HEK293T (cell line): ENCODE measurements at regions not wholly inside any gene's neighbourhood (a gene's known extent, or its start where the extent isn't known, plus 50 kb on each side); places are given as distances from the start of the nearest gene placed in this dataset.

Experiments
- ARNT ChIP-seq: fragments of 450-650 bp; IDR thresholded peaks from 2 replicates; pipeline ENCODE4 v1.6.1; 2017; ENCODE audit warnings: mild to moderate bottlenecking
- BHLHE40 ChIP-seq: fragments of 450-650 bp; IDR thresholded peaks from 2 replicates; pipeline ENCODE4 v1.6.1; 2016; ENCODE audit warnings: mild to moderate bottlenecking, moderate library complexity, borderline replicate concordance
- CTBP1 ChIP-seq: fragments of 450-650 bp; IDR thresholded peaks from 2 replicates; pipeline ENCODE4 v1.6.1; 2016; ENCODE audit warnings: borderline replicate concordance
- ELF4 ChIP-seq: fragments of 450-650 bp; IDR thresholded peaks from 2 replicates; pipeline ENCODE4 v1.6.1; 2017; ENCODE audit warnings: antibody characterized with exemption
- FOXA1 ChIP-seq: fragments of 450-650 bp; IDR thresholded peaks from 2 replicates; pipeline ENCODE4 v1.6.1; 2016; ENCODE audit warnings: mild to moderate bottlenecking
- FOXK2 ChIP-seq: fragments of 450-650 bp; IDR thresholded peaks from 2 replicates; pipeline ENCODE4 v1.6.1; 2016; ENCODE audit warnings: mild to moderate bottlenecking
- FOXM1 ChIP-seq: fragments of 450-650 bp; IDR thresholded peaks from 2 replicates; pipeline ENCODE4 v1.6.1; 2017; ENCODE audit warnings: mild to moderate bottlenecking, borderline replicate concordance
- L3MBTL2 ChIP-seq: fragments of 450-650 bp; conservative IDR thresholded peaks from 2 replicates; pipeline ENCODE4 v1.6.1; 2016; ENCODE audit warnings: mild to moderate bottlenecking
- NFRKB ChIP-seq: fragments of 450-650 bp; IDR thresholded peaks from 2 replicates; pipeline ENCODE4 v1.6.1; 2016; ENCODE audit warnings: mild to moderate bottlenecking, moderate library complexity
- SP1 ChIP-seq: fragments of 450-650 bp; IDR thresholded peaks from 2 replicates; pipeline ENCODE4 v1.6.1; 2017
- SUZ12 ChIP-seq: fragments of 450-650 bp; IDR thresholded peaks from 2 replicates; pipeline ENCODE4 v1.6.1; 2016; ENCODE audit warnings: mild to moderate bottlenecking
- TARDBP ChIP-seq: fragments of 450-650 bp; IDR thresholded peaks from 2 replicates; pipeline ENCODE4 v1.6.1; 2016
- ZNF384 ChIP-seq: fragments of 450-650 bp; IDR thresholded peaks from 2 replicates; pipeline ENCODE4 v1.6.1; 2016
- TF ChIP-seq, protein P1 (sequence below): fragments of 450-650 bp; IDR thresholded peaks from 2 replicates; pipeline ENCODE4 v1.6.1; 2016

GRCh38 chr17:16853661-16854320, 118.1 kb downstream of the TNFRSF13B start:
- no peak for TF ChIP-seq ZNF384
- no peak for TF ChIP-seq SUZ12
- no peak for TF ChIP-seq CTBP1
- no peak for TF ChIP-seq TARDBP
- TF ChIP-seq FOXM1, result no peak
- no peak for TF ChIP-seq SP1
- TF ChIP-seq, protein P1, sequence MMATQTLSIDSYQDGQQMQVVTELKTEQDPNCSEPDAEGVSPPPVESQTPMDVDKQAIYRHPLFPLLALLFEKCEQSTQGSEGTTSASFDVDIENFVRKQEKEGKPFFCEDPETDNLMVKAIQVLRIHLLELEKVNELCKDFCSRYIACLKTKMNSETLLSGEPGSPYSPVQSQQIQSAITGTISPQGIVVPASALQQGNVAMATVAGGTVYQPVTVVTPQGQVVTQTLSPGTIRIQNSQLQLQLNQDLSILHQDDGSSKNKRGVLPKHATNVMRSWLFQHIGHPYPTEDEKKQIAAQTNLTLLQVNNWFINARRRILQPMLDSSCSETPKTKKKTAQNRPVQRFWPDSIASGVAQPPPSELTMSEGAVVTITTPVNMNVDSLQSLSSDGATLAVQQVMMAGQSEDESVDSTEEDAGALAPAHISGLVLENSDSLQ, result no peak
- TF ChIP-seq ARNT, result no peak
- no peak for TF ChIP-seq BHLHE40
- TF ChIP-seq NFRKB, result no peak
- no peak for TF ChIP-seq FOXA1
- TF ChIP-seq FOXK2, result no peak
- no peak for TF ChIP-seq L3MBTL2
- no peak for TF ChIP-seq ELF4
